PFSK-1 (cell line): ENCODE measurements at regions not wholly inside any gene's neighbourhood (a gene's known extent, or its start where the extent isn't known, plus 50 kb on each side); places are given as distances from the start of the nearest gene placed in this dataset.

Experiments
- FOXP2 ChIP-seq: optimal IDR thresholded peaks from 2 replicates; pipeline ENCODE3; 2011; ENCODE audit warnings: borderline replicate concordance, control low read depth, inconsistent platforms; ENCODE audit not compliant: insufficient read depth; ENCODE audit errors: extremely low read length, extremely low read depth
- POLR2AphosphoS5 ChIP-seq: IDR thresholded peaks from 2 replicates; pipeline ENCODE4 v1.6.1; 2012; ENCODE audit warnings: low read depth, mild to moderate bottlenecking, control low read depth, low read length, moderate library complexity
- REST ChIP-seq, 2 experiments: IDR thresholded peaks; 2 replicates each; pipeline versions ENCODE4 v1.6.1 to v1.8.0; 2011 to 2012; ENCODE audit warnings: low read depth in 2 of 2, low read length in 2 of 2, control low read depth in 1 of 2, inconsistent platforms in 1 of 2, mild to moderate bottlenecking in 1 of 2, moderate library complexity in 1 of 2; ENCODE audit not compliant: insufficient read depth in 1 of 2
- SIN3A ChIP-seq: IDR thresholded peaks from 2 replicates; pipeline ENCODE4 v1.6.1; 2012; ENCODE audit warnings: mild to moderate bottlenecking, low read length, moderate library complexity, borderline replicate concordance; ENCODE audit not compliant: insufficient read depth
- TAF1 ChIP-seq: IDR thresholded peaks from 2 replicates; pipeline ENCODE4 v1.6.1; 2012; ENCODE audit warnings: low read length, control low read depth, borderline replicate concordance; ENCODE audit not compliant: insufficient read depth

GRCh38 chr10:2873769-2874168 lies 193.6 kb upstream of the PFKP start:
- TF ChIP-seq REST (IDR thresholded peaks at IDR 0.05; ENCODE audit: insufficient read depth in 1 of 2, low read depth in 2 of 2, low read length in 2 of 2) (no peak), SIN3A (no peak)

DNA sequence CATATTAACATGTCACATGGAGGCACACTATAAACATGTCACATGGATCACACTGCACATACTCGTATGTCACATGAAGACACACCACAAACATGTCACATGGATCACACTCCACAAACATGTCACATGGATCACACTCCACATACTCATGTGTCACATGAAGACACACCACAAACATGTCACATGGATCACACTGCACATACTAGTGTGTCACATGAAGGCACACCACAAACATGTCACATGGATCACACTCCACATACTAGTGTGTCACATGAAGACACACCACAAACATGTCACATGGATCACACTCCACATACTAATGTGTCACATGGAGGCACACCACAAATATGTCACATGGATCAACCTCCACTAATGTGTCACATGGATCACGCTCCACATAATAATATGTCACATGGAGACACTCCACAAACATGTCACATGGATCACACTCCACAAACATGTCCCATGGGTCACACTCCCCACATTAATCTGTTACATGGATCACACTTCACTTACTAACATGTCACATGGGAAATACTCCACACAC lies 195.6 kb upstream of the PFKP start:
- TF ChIP-seq POLR2AphosphoS5: no peak
- TF ChIP-seq REST (IDR thresholded peaks at IDR 0.05; ENCODE audit: insufficient read depth in 1 of 2, low read depth in 2 of 2, low read length in 2 of 2): no peak
- TF ChIP-seq FOXP2: no peak
- TF ChIP-seq TAF1: no peak
- no peak for TF ChIP-seq SIN3A

- no peak for TF ChIP-seq SIN3A
- no peak for TF ChIP-seq REST (IDR thresholded peaks at IDR 0.05; ENCODE audit: insufficient read depth in 1 of 2, low read depth in 2 of 2, low read length in 2 of 2)
- no peak for TF ChIP-seq POLR2AphosphoS5
- no peak for TF ChIP-seq FOXP2
- TF ChIP-seq TAF1: no peak
Observed at GRCh38 chr10:2870654-2871053, 196.7 kb upstream of the PFKP start.

DNA sequence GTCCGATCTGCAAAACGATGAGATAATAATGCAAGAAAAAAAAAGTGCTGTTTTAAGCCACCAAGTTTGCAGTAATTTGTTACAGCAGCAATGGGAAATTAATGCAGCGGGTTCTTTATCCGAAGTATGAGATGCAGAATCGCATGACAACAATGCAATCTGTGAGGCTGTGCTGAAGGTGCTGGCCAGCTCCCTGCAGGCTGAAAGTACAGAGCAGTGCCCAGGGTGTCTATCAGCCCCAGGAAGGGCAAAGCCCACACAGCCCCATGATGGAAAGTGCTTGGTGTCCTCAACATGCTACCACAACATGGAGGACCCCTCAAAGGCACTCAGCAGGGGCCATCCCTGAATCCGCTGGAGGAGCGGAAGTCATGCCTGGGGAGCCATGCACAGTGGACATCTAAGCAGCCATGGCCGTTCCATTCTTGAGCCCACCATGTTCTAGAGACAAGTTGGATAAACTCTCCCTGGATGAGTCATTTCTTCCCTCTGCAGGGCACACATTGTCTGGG lies 199.5 kb upstream of the PFKP start:
- TF ChIP-seq REST (IDR thresholded peaks at IDR 0.05; ENCODE audit: insufficient read depth in 1 of 2, low read depth in 2 of 2, low read length in 2 of 2) (peak in 1 of 2 experiments; percentile 63; a peak in 1 of 4 replicates), TAF1 (no peak)

GRCh38 chr10:2866569-2866968 lies 200.8 kb upstream of the PFKP start:
- no peak for TF ChIP-seq TAF1
